RWPE1 (cell line): ENCODE measurements at regions not wholly inside any gene's neighbourhood (a gene's known extent, or its start where the extent isn't known, plus 50 kb on each side); places are given as distances from the start of the nearest gene placed in this dataset.

Experiments
- CTCF ChIA-PET: fragments of 350-600 bp; sonication (Branson Sonifier 250); formaldehyde crosslinking; extraction: SDS; loops from one replicate; lab custom pipeline; 2021; lab: Yijun Ruan, JAX
- POLR2A ChIA-PET: fragments of 400-600 bp; formaldehyde crosslinking; extraction: SDS; loops from one replicate; lab custom pipeline; 2020; ENCODE audit warnings: antibody characterized with exemption; ENCODE audit not compliant: low non-redundant PET; lab: Yijun Ruan, JAX
- DNase-seq: peaks from one replicate; pipeline ENCODE4 v3.0.0; 2012; ENCODE audit warnings: low spot score
- H3K27ac ChIP-seq: fragments of 450-650 bp; 2 replicates; pipeline ENCODE4 v1.5.1; 2017
- TF ChIP-seq, protein P1 (sequence below): fragments of 450-650 bp; conservative IDR thresholded peaks from 2 replicates; pipeline ENCODE4 v1.5.1; 2017; ENCODE audit warnings: low read depth, mild to moderate bottlenecking

DNA sequence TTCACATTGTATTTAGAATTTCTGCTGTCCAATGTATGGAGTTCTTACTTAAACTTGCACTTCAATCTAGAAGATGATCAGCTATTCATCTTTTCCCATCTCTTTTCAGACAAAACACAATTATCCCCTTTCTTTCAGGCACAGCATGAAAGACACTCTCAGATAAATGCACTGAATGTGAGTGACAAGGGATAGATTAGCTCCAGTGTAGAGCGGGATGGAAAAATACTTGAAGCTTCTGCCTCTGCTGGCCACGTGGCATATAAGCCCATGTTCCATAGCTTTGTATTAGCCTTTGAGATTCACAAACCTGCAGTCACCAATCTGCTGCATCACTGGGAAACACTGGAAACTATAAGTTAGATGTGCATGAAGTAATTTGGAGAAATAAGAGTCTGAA is 162.2 kb upstream of the FAM3C start:
- H3K27ac ChIP-seq: no peak overlapping the region
- no peak for DNase-seq
- TF ChIP-seq, protein P1, sequence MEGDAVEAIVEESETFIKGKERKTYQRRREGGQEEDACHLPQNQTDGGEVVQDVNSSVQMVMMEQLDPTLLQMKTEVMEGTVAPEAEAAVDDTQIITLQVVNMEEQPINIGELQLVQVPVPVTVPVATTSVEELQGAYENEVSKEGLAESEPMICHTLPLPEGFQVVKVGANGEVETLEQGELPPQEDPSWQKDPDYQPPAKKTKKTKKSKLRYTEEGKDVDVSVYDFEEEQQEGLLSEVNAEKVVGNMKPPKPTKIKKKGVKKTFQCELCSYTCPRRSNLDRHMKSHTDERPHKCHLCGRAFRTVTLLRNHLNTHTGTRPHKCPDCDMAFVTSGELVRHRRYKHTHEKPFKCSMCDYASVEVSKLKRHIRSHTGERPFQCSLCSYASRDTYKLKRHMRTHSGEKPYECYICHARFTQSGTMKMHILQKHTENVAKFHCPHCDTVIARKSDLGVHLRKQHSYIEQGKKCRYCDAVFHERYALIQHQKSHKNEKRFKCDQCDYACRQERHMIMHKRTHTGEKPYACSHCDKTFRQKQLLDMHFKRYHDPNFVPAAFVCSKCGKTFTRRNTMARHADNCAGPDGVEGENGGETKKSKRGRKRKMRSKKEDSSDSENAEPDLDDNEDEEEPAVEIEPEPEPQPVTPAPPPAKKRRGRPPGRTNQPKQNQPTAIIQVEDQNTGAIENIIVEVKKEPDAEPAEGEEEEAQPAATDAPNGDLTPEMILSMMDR: no peak
- POLR2A ChIA-PET: no interaction called here
- CTCF ChIA-PET: interaction anchor here (0.6 to 1.3 kb wide), 2 partner anchors 397 to 436 kb away, joined by 3 read pairs; no protein-coding TSS in a partner anchor

DNA sequence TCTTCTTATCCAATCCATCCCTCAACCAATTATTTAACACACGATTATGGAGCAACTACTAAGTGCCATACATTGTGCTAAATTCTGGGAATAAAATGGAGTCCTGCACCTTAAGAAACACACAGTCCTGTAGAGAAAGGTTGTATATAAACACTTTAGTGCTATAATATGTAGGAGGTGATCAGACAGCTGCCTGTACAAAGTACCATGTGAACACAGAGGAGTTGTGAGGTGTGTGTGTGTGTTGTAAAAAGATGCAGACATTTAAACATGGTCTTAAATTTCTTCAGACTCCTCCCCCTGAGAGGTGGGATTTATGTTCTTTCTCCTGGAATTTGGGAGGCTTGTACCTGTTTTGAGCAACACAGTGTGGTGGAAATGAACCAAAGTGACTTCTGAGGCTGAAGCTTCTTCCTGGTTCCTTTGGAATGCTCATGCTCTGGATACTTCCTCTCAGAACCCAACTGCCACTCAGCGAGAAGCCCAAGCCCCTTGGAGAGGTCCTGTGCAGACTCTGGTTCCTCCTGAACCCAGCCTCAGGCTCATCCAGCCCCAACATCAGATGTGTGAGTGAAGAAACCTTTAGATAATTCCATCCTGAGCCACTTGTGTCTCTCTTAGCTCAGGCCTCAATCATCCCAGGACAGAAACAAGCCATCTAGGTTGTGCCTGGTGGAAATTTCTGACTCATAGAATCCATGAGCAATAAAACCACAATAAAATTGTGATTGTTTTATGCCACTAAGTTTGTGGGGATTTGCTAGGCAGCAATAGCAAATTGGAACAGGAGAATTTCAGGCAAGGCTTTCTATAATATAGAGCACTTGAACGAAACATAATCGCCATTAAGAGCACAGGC is 161.2 kb upstream of the FAM3C start:
- ChIA-PET POLR2A (no interaction called here), CTCF (interaction anchor here (0.8 kb wide), 1 partner anchor 312 kb away, joined by 3 read pairs; no protein-coding TSS in a partner anchor)

DNA sequence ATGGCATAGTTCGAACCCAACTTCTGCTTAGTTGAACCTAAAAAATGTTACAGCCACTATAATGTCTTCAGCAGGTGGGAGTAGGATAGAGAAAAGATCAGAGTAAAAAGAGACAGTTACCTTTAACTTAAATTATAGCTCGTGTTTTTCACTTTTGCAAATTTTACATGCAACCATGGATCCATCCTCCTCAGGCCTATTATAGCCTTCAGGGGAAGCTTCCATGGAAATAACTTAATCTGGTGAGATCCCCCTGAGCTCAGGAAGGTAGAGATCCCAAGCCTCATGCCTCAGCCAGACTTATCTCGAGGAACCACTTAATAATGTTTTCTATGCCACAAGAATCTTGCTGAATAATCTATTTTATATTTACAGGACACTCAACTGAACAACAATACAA is 159.4 kb upstream of the FAM3C start:
- no peak overlapping the region for H3K27ac ChIP-seq
- no peak for DNase-seq
- CTCF ChIA-PET: interaction anchor here (0.5 to 0.7 kb wide), 2 partner anchors 20 to 1406 kb away, joined by 3 to 4 read pairs; no protein-coding TSS in a partner anchor
- TF ChIP-seq, protein P1: no peak
- POLR2A ChIA-PET: no interaction called here

More for the DNA sequence above, 161.2 kb upstream of the FAM3C start:
- TF ChIP-seq, protein P1: no peak
- no peak overlapping the region for H3K27ac ChIP-seq
- DNase-seq: no peak

DNA sequence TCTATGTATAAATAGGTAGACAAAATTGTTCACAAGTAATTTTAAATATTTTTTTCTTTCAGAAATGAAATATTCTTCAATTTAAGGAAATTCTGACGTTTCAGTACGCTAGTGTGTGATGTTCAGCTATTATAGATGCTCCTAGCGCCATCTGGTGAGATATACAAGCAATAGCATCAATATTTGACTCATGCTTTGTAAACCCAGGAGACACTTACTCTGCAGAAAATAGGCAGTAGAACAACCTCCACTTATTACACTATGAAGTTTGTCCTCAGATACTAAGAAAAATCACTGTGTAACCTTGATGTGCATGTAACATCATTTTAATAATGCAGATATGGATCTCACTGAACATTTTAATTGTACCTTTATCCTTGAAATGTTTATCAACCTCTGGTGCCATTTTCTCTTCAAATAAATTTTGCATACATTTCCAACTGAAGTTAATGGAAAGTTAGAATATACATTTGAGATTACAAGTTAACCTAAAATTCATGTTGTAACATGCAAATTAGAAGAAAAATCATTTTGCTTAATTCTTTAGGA is 151.5 kb upstream of the FAM3C start:
- CTCF ChIA-PET: interaction anchor here (0.5 to 1.3 kb wide), 6 partner anchors 106 to 447 kb away, joined by 3 to 12 read pairs (median 4); partner anchors contain the start of gene FAM3C
- POLR2A ChIA-PET: no interaction called here
- peak; percentile 66 for DNase-seq

DNA sequence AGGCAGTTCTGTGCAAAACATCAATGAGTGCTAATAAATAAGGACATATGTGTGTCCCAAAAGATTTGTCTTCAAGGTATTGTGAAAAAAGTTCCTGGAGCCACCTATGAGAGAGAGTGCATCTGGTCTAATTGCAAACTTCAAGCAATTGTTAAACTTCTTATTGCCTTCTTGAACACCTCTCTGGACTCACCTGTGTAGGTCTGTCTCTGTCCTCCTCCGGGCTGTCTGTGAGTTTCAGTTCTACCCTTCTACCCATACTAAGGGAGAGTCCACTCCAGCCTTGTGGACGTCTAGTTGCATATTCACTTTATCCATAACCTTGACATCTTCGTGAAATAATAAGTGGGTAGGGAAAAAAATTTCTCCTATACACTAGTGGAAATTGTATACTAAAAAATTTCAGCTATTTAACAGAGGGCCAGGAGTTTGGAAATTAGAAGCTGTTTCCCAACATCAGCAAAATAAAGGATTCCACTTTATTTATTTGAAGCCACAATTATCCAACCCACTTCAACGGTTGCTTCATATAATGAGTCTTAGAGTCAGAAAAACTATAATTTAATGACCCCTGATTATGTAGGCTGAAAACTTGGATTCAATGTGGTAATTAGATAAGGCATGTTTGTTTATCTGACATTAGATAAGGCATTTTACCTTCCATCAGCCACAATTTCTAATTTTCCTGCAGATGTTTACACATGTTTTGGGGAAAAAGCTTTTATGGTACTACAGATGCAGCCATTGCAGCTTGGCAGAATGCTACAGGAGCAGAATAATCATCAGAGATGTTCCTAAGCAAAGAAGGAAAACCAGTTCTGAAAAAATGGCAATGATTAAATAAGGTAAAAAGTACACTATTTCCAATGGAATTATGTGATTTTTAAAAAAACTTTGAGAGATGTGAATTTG is 150.8 kb upstream of the FAM3C start:
- TF ChIP-seq, protein P1: no peak
- ChIA-PET POLR2A (no interaction called here), CTCF (interaction anchor here (0.5 to 1.3 kb wide), 7 partner anchors 105 to 447 kb away, joined by 3 to 12 read pairs (median 3); partner anchors contain the start of gene FAM3C)
- no peak overlapping the region for H3K27ac ChIP-seq
- DNase-seq: no peak

More for the DNA sequence above, 151.5 kb upstream of the FAM3C start:
- H3K27ac ChIP-seq: no peak overlapping the region
- TF ChIP-seq, protein P1: peak; percentile 88
